ENCODE measurements at regions not wholly inside any gene's neighbourhood (a gene's known extent, or its start where the extent isn't known, plus 50 kb on each side); places are given as distances from the start of the nearest gene placed in this dataset.

- ChIA-PET POLR2A (no interaction called here), CTCF (interaction anchor here (1.1 kb wide), 1 partner anchor 171 kb away, joined by 3 read pairs; no protein-coding TSS in a partner anchor)
- TF ChIP-seq CTCF (IDR thresholded peaks at IDR 0.05; ENCODE audit: insufficient read depth, low read length, missing control alignments), result no peak
- no peak for DNase-seq (ENCODE audit: low read depth, low spot score)
- no peak overlapping the region for H3K4me3 ChIP-seq (ENCODE audit: low read depth, low read length)
Observed at GRCh38 chr1:186575348-186575747, 104.9 kb downstream of the PTGS2 start.

DNA sequence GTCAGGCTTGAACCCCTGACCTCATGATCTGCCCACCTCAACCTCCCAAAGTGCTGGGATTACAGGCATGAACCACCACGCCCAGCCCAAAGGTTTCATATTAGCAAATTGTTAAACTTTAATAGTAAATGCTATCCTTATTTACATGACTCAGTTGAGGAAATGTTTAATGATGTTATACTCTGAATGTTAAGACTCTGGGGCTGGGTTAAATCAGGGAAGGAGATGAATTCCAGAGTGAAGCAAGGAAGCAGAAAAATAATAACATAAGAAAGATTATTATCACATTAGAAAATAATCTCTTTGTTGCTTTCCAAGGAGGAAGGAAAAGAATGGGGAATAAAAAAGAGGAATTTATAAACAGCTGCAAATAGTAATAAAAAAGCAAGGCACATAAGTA lies 105.3 kb downstream of the PTGS2 start:
- ChIA-PET POLR2A (no interaction called here), CTCF (no interaction called here)
- no peak overlapping the region for H3K4me3 ChIP-seq (ENCODE audit: low read depth, low read length)
- no peak for DNase-seq (ENCODE audit: low read depth, low spot score)
- no peak for TF ChIP-seq CTCF (IDR thresholded peaks at IDR 0.05; ENCODE audit: insufficient read depth, low read length, missing control alignments)

GRCh38 chr1:186572509-186572908 lies 107.7 kb downstream of the PTGS2 start:
- no peak overlapping the region for H3K4me3 ChIP-seq (ENCODE audit: low read depth, low read length)
- no peak for TF ChIP-seq CTCF (IDR thresholded peaks at IDR 0.05; ENCODE audit: insufficient read depth, low read length, missing control alignments)
- ChIA-PET CTCF (no interaction called here), POLR2A (no interaction called here)
- no peak for DNase-seq (ENCODE audit: low read depth, low spot score)

- ChIA-PET CTCF (no interaction called here), POLR2A (no interaction called here)
- no peak for DNase-seq (ENCODE audit: low read depth, low spot score)
- TF ChIP-seq CTCF (IDR thresholded peaks at IDR 0.05; ENCODE audit: insufficient read depth, low read length, missing control alignments), result no peak
- no peak overlapping the region for H3K4me3 ChIP-seq (ENCODE audit: low read depth, low read length)
Observed at GRCh38 chr1:186571771-186572170, 108.5 kb downstream of the PTGS2 start.

DNA sequence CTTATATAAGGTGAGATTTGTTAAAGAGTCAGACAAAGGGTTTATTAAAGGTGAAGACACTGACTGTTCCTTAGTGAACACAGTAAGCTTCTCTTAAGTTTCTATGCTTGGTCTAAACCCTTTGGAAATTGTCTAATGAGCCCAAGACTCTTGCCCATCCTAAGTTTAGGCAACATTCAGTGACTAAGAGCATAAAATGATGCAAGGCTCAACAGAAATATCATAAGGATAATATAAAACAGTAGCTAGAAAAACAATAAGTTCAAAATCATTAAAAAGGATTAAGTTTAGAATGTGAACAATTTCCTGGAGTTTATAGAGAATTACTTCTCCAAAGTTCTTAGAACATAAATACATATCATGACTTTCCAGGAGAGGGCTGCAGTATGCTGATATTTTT lies 108.9 kb upstream of the PDC start:
- no peak overlapping the region for H3K4me3 ChIP-seq (ENCODE audit: low read depth, low read length)
- POLR2A ChIA-PET, result no interaction called here
- DNase-seq (ENCODE audit: low read depth, low spot score), result no peak
- CTCF ChIA-PET, result interaction anchor here (0.9 to 1.2 kb wide), 3 partner anchors 36 to 115 kb away, joined by 3 to 4 read pairs (median 3); no protein-coding TSS in a partner anchor
- TF ChIP-seq CTCF (IDR thresholded peaks at IDR 0.05; ENCODE audit: insufficient read depth, low read length, missing control alignments), result no peak

DNA sequence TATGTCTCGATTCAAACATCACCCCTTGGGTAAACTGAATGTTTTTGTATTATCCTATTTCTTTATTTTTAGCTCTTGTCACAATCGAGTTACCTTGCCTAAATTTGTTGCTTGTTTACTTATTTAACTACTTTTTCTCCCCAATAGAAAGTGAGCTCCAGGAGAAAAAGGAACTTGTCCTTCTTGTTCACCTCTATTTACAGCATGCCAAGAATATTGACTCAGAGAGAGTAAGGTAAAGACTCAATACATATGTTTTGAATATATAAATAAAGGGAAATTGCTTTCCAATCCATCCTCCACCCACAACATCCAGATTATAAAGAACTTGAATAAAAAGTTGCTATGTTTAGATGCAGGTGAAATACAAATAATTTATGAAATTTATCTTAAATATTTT lies 107.3 kb upstream of the PDC start:
- DNase-seq (ENCODE audit: low read depth, low spot score), result no peak
- ChIA-PET POLR2A (no interaction called here), CTCF (interaction anchor here (1.5 kb wide), 1 partner anchor 37 kb away, joined by 4 read pairs; no protein-coding TSS in a partner anchor)
- no peak overlapping the region for H3K4me3 ChIP-seq (ENCODE audit: low read depth, low read length)
- no peak for TF ChIP-seq CTCF (IDR thresholded peaks at IDR 0.05; ENCODE audit: insufficient read depth, low read length, missing control alignments)
